ENCODE measurements at regions not wholly inside any gene's neighbourhood (a gene's known extent, or its start where the extent isn't known, plus 50 kb on each side); places are given as distances from the start of the nearest gene placed in this dataset.

GRCh38 chr6:114939630-114940029 lies 596.8 kb upstream of the HS3ST5 start:
- no peaks in the 10 kb centered on the region; the same call in 1 of the 2 replicates for H3K9me3 ChIP-seq (ENCODE audit: control insufficient read depth, insufficient read depth, low read depth, low read length)
- CTCF ChIA-PET, result no interaction called here
- no TSS peak for BruUV-seq (replicated peaks)
- H3K36me3 ChIP-seq (ENCODE audit: control insufficient read depth, insufficient read depth, low read length), result no peaks in the 10 kb centered on the region
- DNase-seq (ENCODE audit: low read depth, low spot score) (no peak), ATAC-seq (no peak)
- POLR2A ChIA-PET, result no interaction called here
- intact Hi-C loops (cut with micrococcal nuclease; ENCODE audit: unreplicated experiment) (no loop called here), in situ Hi-C loops (cut with HindIII; ENCODE audit: low pct_unique_long_range_greater_than_20kb, low sequenced_read_pairs) (no loop called here)
- TF ChIP-seq REST (IDR thresholded peaks at IDR 0.05; ENCODE audit: insufficient read depth in 1 of 2, low read depth in 2 of 2, low read length in 1 of 2) (no peak), CTCF (IDR thresholded peaks at IDR 0.05) (no peak), SIN3A (IDR thresholded peaks at IDR 0.05; ENCODE audit: borderline replicate concordance, insufficient read depth, low read depth, low read length) (no peak), POLR2AphosphoS5 (IDR thresholded peaks at IDR 0.05; ENCODE audit: low read depth, low read length) (no peak), TCF7L2 (IDR thresholded peaks at IDR 0.05; ENCODE audit: low read depth, low read length) (no peak)
- H3K27ac ChIP-seq (ENCODE audit: low read length), result no peak overlapping the region
- no peaks in the 10 kb centered on the region for H3K27me3 ChIP-seq (ENCODE audit: control insufficient read depth, insufficient read depth, low read length)
- H3K4me3 ChIP-seq (ENCODE audit: low read depth in 2 of 2, low read length in 2 of 2), result no peak overlapping the region
- H3K4me1 ChIP-seq (ENCODE audit: control insufficient read depth, insufficient read depth, low read length), result no peaks in the 10 kb centered on the region

- ATAC-seq (no peak), DNase-seq (ENCODE audit: low read depth, low spot score) (no peak)
- Histone ChIP-seq H3K4me3 (ENCODE audit: low read depth in 2 of 2, low read length in 2 of 2) (no peak overlapping the region), H3K36me3 (ENCODE audit: control insufficient read depth, insufficient read depth, low read length) (no peaks in the 10 kb centered on the region), H3K9me3 (ENCODE audit: control insufficient read depth, insufficient read depth, low read depth, low read length) (no peaks in the 10 kb centered on the region), H3K27ac (ENCODE audit: low read length) (no peak overlapping the region), H3K4me1 (ENCODE audit: control insufficient read depth, insufficient read depth, low read length) (no peaks in the 10 kb centered on the region), H3K27me3 (ENCODE audit: control insufficient read depth, insufficient read depth, low read length) (no peaks in the 10 kb centered on the region)
- intact Hi-C loops (cut with micrococcal nuclease; ENCODE audit: unreplicated experiment), result no loop called here
- ChIA-PET POLR2A (no interaction called here), CTCF (no interaction called here)
- TF ChIP-seq REST (IDR thresholded peaks at IDR 0.05; ENCODE audit: insufficient read depth in 1 of 2, low read depth in 2 of 2, low read length in 1 of 2), result no peak
- TF ChIP-seq SIN3A (IDR thresholded peaks at IDR 0.05; ENCODE audit: borderline replicate concordance, insufficient read depth, low read depth, low read length), result no peak
- TF ChIP-seq POLR2AphosphoS5 (IDR thresholded peaks at IDR 0.05; ENCODE audit: low read depth, low read length), result no peak
- BruUV-seq (replicated peaks), result no TSS peak
- in situ Hi-C loops (cut with HindIII; ENCODE audit: low pct_unique_long_range_greater_than_20kb, low sequenced_read_pairs), result no loop called here
Observed at GRCh38 chr6:114936080-114936479, 593.3 kb upstream of the HS3ST5 start.
